ENCODE measurements at regions not wholly inside any gene's neighbourhood (a gene's known extent, or its start where the extent isn't known, plus 50 kb on each side); places are given as distances from the start of the nearest gene placed in this dataset.

- ChIA-PET CTCF (ENCODE audit: low intra/inter-chr PET ratio, low total read pairs) (no interaction called here), POLR2A (interaction anchor here (1.2 kb wide), 1 partner anchor 132 kb away, joined by 3 read pairs; no protein-coding TSS in a partner anchor)
- no peaks in the 10 kb centered on the region for H3K79me2 ChIP-seq (ENCODE audit: insufficient read depth, low read length)
- no peaks in the 10 kb centered on the region for H3K9me3 ChIP-seq (ENCODE audit: low read length)
- no peak for DNase-seq (ENCODE audit: low spot score)
- H3K4me1 ChIP-seq (ENCODE audit: insufficient read depth, low read length): peaks cover 18% of the 10 kb centered on the region
- TF ChIP-seq MEIS1 (CRISPR knock-in tag; IDR thresholded peaks at IDR 0.05; ENCODE audit: borderline replicate concordance): no peak
- 0 out of 2 replicates have a peak, but pooled peaks have one; percentile 41 for TF ChIP-seq ARID2 (CRISPR knock-in tag; IDR thresholded peaks at IDR 0.05; ENCODE audit: borderline replicate concordance)
- 0 out of 2 replicates have a peak, but pooled peaks have one; percentile 10 for TF ChIP-seq ZBTB26 (CRISPR knock-in tag; IDR thresholded peaks at IDR 0.05; ENCODE audit: borderline replicate concordance)
- H3K4me2 ChIP-seq (ENCODE audit: low read depth, low read length): no peak overlapping the region
- FAIRE-seq: no peak
- H3K36me3 ChIP-seq (replicated peaks in 1 of 2; ENCODE audit: control insufficient read depth in 1 of 2, insufficient read depth in 2 of 2, low read length in 2 of 2): no peaks in the 10 kb centered on the region
- H3K27ac ChIP-seq (ENCODE audit: extremely low read length, insufficient read depth, low read length): no peak overlapping the region
- in situ Hi-C loops (cut with HindIII; ENCODE audit: extremely low pct_ligation_motif_present, low pct_unique_long_range_greater_than_20kb) (loop anchor here (25.0 kb wide), 1 partner anchor 714 kb away; no protein-coding TSS in a partner anchor), intact Hi-C loops (cut with micrococcal nuclease; ENCODE audit: unreplicated experiment) (loop anchor here (2.0 kb wide), 1 partner anchor 16 kb away; no protein-coding TSS in a partner anchor)
- peak overlapping the region; percentile 21 for H2AFZ ChIP-seq (ENCODE audit: low read length)
- BruUV-seq (replicated peaks): no TSS peak
- no peak overlapping the region for H3K9ac ChIP-seq (ENCODE audit: insufficient read depth, low read depth, low read length)
- no peaks in the 10 kb centered on the region for H4K20me1 ChIP-seq (ENCODE audit: insufficient read depth, low read length)
- H3K27me3 ChIP-seq (ENCODE audit: control insufficient read depth in 1 of 2, insufficient read depth in 2 of 2, low read length in 2 of 2): no peaks in the 10 kb centered on the region
- WGBS (ENCODE audit: low lambda C conversion rate): 95% methylated on average over 5 of the region's 5 CpGs
- no peak overlapping the region for H3K4me3 ChIP-seq (replicated peaks in 1 of 3; ENCODE audit: insufficient read depth in 1 of 3, low read depth in 2 of 3, low read length in 3 of 3)
- no peak for ATAC-seq
Measured at GRCh38 chr2:226600802-226601201, 198.8 kb downstream of the IRS1 start.

GRCh38 chr2:226600184-226600583 lies 199.4 kb downstream of the IRS1 start:
- POLR2A ChIA-PET: interaction anchor here (1.2 kb wide), 1 partner anchor 133 kb away, joined by 3 read pairs; no protein-coding TSS in a partner anchor
- no peaks in the 10 kb centered on the region for H3K36me3 ChIP-seq (replicated peaks in 1 of 2; ENCODE audit: control insufficient read depth in 1 of 2, insufficient read depth in 2 of 2, low read length in 2 of 2)
- H3K27me3 ChIP-seq (ENCODE audit: control insufficient read depth in 1 of 2, insufficient read depth in 2 of 2, low read length in 2 of 2): no peaks in the 10 kb centered on the region
- H3K79me2 ChIP-seq (ENCODE audit: insufficient read depth, low read length): no peaks in the 10 kb centered on the region
- H3K4me3 ChIP-seq (replicated peaks in 1 of 3; ENCODE audit: insufficient read depth in 1 of 3, low read depth in 2 of 3, low read length in 3 of 3): no peak overlapping the region
- H4K20me1 ChIP-seq (ENCODE audit: insufficient read depth, low read length): no peaks in the 10 kb centered on the region
- intact Hi-C loops (cut with micrococcal nuclease; ENCODE audit: unreplicated experiment) (loop anchor here (2.0 kb wide), 1 partner anchor 15 kb away; no protein-coding TSS in a partner anchor), in situ Hi-C loops (cut with HindIII; ENCODE audit: extremely low pct_ligation_motif_present, low pct_unique_long_range_greater_than_20kb) (loop anchor here (25.0 kb wide), 1 partner anchor 713 kb away; no protein-coding TSS in a partner anchor)
- FAIRE-seq: no peak
- peak; percentile 86 for DNase-seq (ENCODE audit: low spot score)
- ATAC-seq: peak; percentile 78
- peaks cover 24% of the 10 kb centered on the region for H3K4me1 ChIP-seq (ENCODE audit: insufficient read depth, low read length)
- CTCF ChIA-PET (ENCODE audit: low intra/inter-chr PET ratio, low total read pairs): no interaction called here
- H3K4me2 ChIP-seq (ENCODE audit: low read depth, low read length): peak overlapping the region; percentile 19
- H3K9ac ChIP-seq (ENCODE audit: insufficient read depth, low read depth, low read length): no peak overlapping the region
- H3K27ac ChIP-seq (ENCODE audit: extremely low read length, insufficient read depth, low read length): no peak overlapping the region
- no peak overlapping the region for H2AFZ ChIP-seq (ENCODE audit: low read length)
- WGBS (ENCODE audit: low lambda C conversion rate): 50% methylated on average over 5 of the region's 5 CpGs
- H3K9me3 ChIP-seq (ENCODE audit: low read length): no peaks in the 10 kb centered on the region
- BruUV-seq (replicated peaks): no TSS peak
- no peak for TF ChIP-seq HNRNPH1 (optimal IDR thresholded peaks at IDR 0.05; ENCODE audit: low read depth, low read length)
- TF ChIP-seq ZNF800 (CRISPR knock-in tag; IDR thresholded peaks at IDR 0.05): 0 out of 2 replicates have a peak, but pooled peaks have one; percentile 35
- TF ChIP-seq HNRNPK (IDR thresholded peaks at IDR 0.05; ENCODE audit: low read depth, low read length, poor library complexity, severe bottlenecking): no peak
- no peak for TF ChIP-seq MIXL1 (CRISPR knock-in tag; IDR thresholded peaks at IDR 0.05)
- TF ChIP-seq ELF3 (CRISPR knock-in tag; IDR thresholded peaks at IDR 0.05): peak; percentile 81; the same call in 1 of the 2 replicates
- TF ChIP-seq YEATS2 (CRISPR knock-in tag; IDR thresholded peaks at IDR 0.05; ENCODE audit: borderline replicate concordance): peak; percentile 30; the same call in 1 of the 2 replicates
- no peak for TF ChIP-seq CENPX (CRISPR knock-in tag; IDR thresholded peaks at IDR 0.05)
- TF ChIP-seq DPF2 (CRISPR knock-in tag; IDR thresholded peaks at IDR 0.05; ENCODE audit: borderline replicate concordance, low read depth): no peak
- no peak for TF ChIP-seq ETV6 (CRISPR knock-in tag; conservative IDR thresholded peaks at IDR 0.05)
- TF ChIP-seq SOX5 (CRISPR knock-in tag; IDR thresholded peaks at IDR 0.05; ENCODE audit: borderline replicate concordance): peak; percentile 91
- no peak for TF ChIP-seq ZNF234 (CRISPR knock-in tag; conservative IDR thresholded peaks at IDR 0.05)
- TF ChIP-seq ATAD3A (CRISPR knock-in tag; IDR thresholded peaks at IDR 0.05): no peak
